PC-3 (cell line): ENCODE measurements at regions not wholly inside any gene's neighbourhood (a gene's known extent, or its start where the extent isn't known, plus 50 kb on each side); places are given as distances from the start of the nearest gene placed in this dataset.

Experiments
- CTCF ChIP-seq: fragments of 300-600 bp; sonication (generic); conservative IDR thresholded peaks from 2 replicates; pipeline ENCODE4 v1.5.1; 2017; ENCODE audit warnings: antibody characterized with exemption, low read depth, mild to moderate bottlenecking, low read length
- EZH2phosphoT487 ChIP-seq: fragments of 300-600 bp; sonication (generic); IDR thresholded peaks from 2 replicates; pipeline ENCODE4 v1.6.1; 2018; ENCODE audit warnings: mild to moderate bottlenecking, antibody characterized with exemption, low read length, borderline replicate concordance

- no peak for TF ChIP-seq CTCF
- no peak for TF ChIP-seq EZH2phosphoT487
Measured at GRCh38 chr11:24253237-24253760, 243.6 kb upstream of the LUZP2 start.
